K562 (cell line): ENCODE measurements at regions not wholly inside any gene's neighbourhood (a gene's known extent, or its start where the extent isn't known, plus 50 kb on each side); places are given as distances from the start of the nearest gene placed in this dataset.

Experiments used
- ATAC-seq: fragments of 200-7000 bp; cut with Tn5 transposase; 3 replicates; pipeline ENCODE4 v1.9.1; 2020; ENCODE audit warnings: moderate library complexity
- BruUV-seq: library from RNA; stranded (reverse); fragments of 400-500 nt; replicated peaks from 2 replicates; lab custom pipeline; 2021; lab: Mats Ljungman, UMichigan
- CTCF ChIA-PET: fragments of 300-600 bp; formaldehyde crosslinking; extraction: SDS; loops from one replicate; lab custom pipeline; 2021; ENCODE audit warnings: low intra/inter-chr PET ratio; lab: Yijun Ruan, JAX
- POLR2A ChIA-PET: fragments of 300-600, 350-650 bp; sonication (Branson Sonifier 250); formaldehyde crosslinking; extraction: SDS; loops from one replicate; lab custom pipeline; 2021; ENCODE audit warnings: antibody characterized with exemption, inconsistent platforms; lab: Yijun Ruan, JAX
- DNase-seq, 4 experiments: peaks; one replicate each; pipeline versions ENCODE4 v3.0.0 to v3.0.0-alpha.2; 2011 to 2018; ENCODE audit warnings: low spot score in 3 of 4, mixed read lengths in 3 of 4; ENCODE audit errors: extremely low read depth in 1 of 4
- FAIRE-seq: peaks from 2 replicates; lab custom pipeline; 2011; peaks lifted over from hg19 to GRCh38; lab: Jason Lieb, UNC
- H2AFZ ChIP-seq: 2 replicates; pipeline ENCODE4 v1.6.0; 2011; ENCODE audit warnings: low read depth, low read length, control low read depth, inconsistent platforms
- H3K27ac ChIP-seq: fragments of 200-600 bp; 3 replicates; pipeline ENCODE4 v1.8.0; 2011; ENCODE audit warnings: low read depth, mild to moderate bottlenecking, control low read depth, inconsistent platforms, low read length, moderate library complexity, mixed read lengths; ENCODE audit errors: extremely low read depth
- H3K27me3 ChIP-seq, 2 experiments: fragments of 300-600 bp in 1 of 2; 2 replicates in 1 of 2; 3 replicates in 1 of 2; pipeline versions ENCODE4 v1.6.0 to v1.8.0; 2011; ENCODE audit warnings: inconsistent platforms in 2 of 2, low read length in 2 of 2, mild to moderate bottlenecking in 1 of 2, mixed read lengths in 1 of 2, moderate library complexity in 1 of 2; ENCODE audit not compliant: control insufficient read depth in 2 of 2, insufficient read depth in 2 of 2
- H3K36me3 ChIP-seq: fragments of 300-600 bp; 3 replicates; pipeline ENCODE4 v1.8.0; 2011; ENCODE audit warnings: mild to moderate bottlenecking, low read length, inconsistent platforms; ENCODE audit not compliant: control insufficient read depth, insufficient read depth
- H3K4me1 ChIP-seq, 2 experiments: fragments of 200-600 bp in 1 of 2; replicated peaks in 1 of 2; 2 replicates in 1 of 2; 3 replicates in 1 of 2; pipeline versions ENCODE4 v1.5.1 to v1.8.0; 2011; ENCODE audit warnings: inconsistent platforms in 2 of 2, low read length in 2 of 2, mild to moderate bottlenecking in 1 of 2, mixed read lengths in 1 of 2, moderate library complexity in 1 of 2; ENCODE audit not compliant: control insufficient read depth in 2 of 2, insufficient read depth in 2 of 2
- H3K4me2 ChIP-seq: 2 replicates; pipeline ENCODE4 v1.6.1; 2011; ENCODE audit warnings: low read length, control low read depth, inconsistent platforms, mixed read lengths; ENCODE audit not compliant: insufficient read depth
- H3K4me3 ChIP-seq: fragments of 200-600 bp; sonication (generic), shearing (Covaris generic); 2 replicates; pipeline ENCODE4 v1.5.1; 2016; ENCODE audit warnings: control low read depth, inconsistent platforms
- H3K79me2 ChIP-seq: fragments of 200-600 bp; 3 replicates; pipeline ENCODE4 v1.8.0; 2011; ENCODE audit warnings: low read length, inconsistent platforms; ENCODE audit not compliant: control insufficient read depth, insufficient read depth
- H3K9ac ChIP-seq, 2 experiments: 2 replicates each; pipeline versions ENCODE4 v1.6.0 to v1.6.1; 2011; ENCODE audit warnings: low read depth in 2 of 2, low read length in 2 of 2, control low read depth in 1 of 2, inconsistent platforms in 1 of 2, mild to moderate bottlenecking in 1 of 2, mixed read lengths in 1 of 2; ENCODE audit not compliant: insufficient read depth in 1 of 2
- H3K9me1 ChIP-seq: one replicate; pipeline ENCODE4 v1.6.0; 2011; ENCODE audit warnings: inconsistent platforms, mild to moderate bottlenecking, low read length, moderate library complexity; ENCODE audit not compliant: control insufficient read depth, insufficient read depth
- H3K9me3 ChIP-seq: replicated peaks from 2 replicates; pipeline ENCODE4 v1.5.1; 2011; ENCODE audit warnings: low read depth, low read length, inconsistent platforms; ENCODE audit not compliant: control insufficient read depth, insufficient read depth
- H4K20me1 ChIP-seq: replicated peaks from 2 replicates; pipeline ENCODE4 v1.6.1; 2011; ENCODE audit warnings: low read length, inconsistent platforms, mixed read lengths; ENCODE audit not compliant: control insufficient read depth, insufficient read depth
- ATF4 ChIP-seq: fragments of 450-650 bp; formaldehyde crosslinking; IDR thresholded peaks from 2 replicates; pipeline ENCODE4 v1.4.0; 2022; ENCODE audit warnings: mild to moderate bottlenecking, moderate library complexity
- FOXA1 ChIP-seq: fragments of 450-650 bp; IDR thresholded peaks from 2 replicates; pipeline ENCODE4 v1.6.1; 2016; ENCODE audit warnings: mild to moderate bottlenecking, borderline replicate concordance
- GATAD2B ChIP-seq: fragments of 450-650 bp; IDR thresholded peaks from 2 replicates; pipeline ENCODE4 v1.6.1; 2017; ENCODE audit warnings: mild to moderate bottlenecking, borderline replicate concordance
- GTF2B ChIP-seq: IDR thresholded peaks from 2 replicates; pipeline ENCODE4 v1.6.1; 2011; ENCODE audit not compliant: insufficient read length; ENCODE audit errors: extremely low read depth
- MECOM ChIP-seq: fragments of 250-450 bp; sonication (Bioruptor Pico); IDR thresholded peaks from 2 replicates; pipeline ENCODE4 v1.8.0; 2022; ENCODE audit warnings: inconsistent platforms
- NFE2L1 ChIP-seq: fragments of 450-650 bp; IDR thresholded peaks from 2 replicates; pipeline ENCODE4 v1.6.1; 2016; ENCODE audit warnings: missing genetic modification characterization, low read depth, mild to moderate bottlenecking, missing compliant biosample characterization, moderate library complexity, borderline replicate concordance
- ZNF23 ChIP-seq: fragments of 250-450 bp; sonication (Bioruptor Pico); IDR thresholded peaks from 2 replicates; pipeline ENCODE4 v1.4.0; 2020; ENCODE audit warnings: mild to moderate bottlenecking
- WGBS: fragments of 100-300 bp; shearing (Covaris generic); methylation state at CpG from one replicate; pipeline ENCODE4 v1.1.6; 2016; ENCODE audit warnings: low coverage, mixed read lengths; ENCODE audit not compliant: insufficient coverage; ENCODE audit errors: missing lambda C conversion rate; 5-methylcytosine and 5-hydroxymethylcytosine counted together
- in situ Hi-C: fragments of 300-500 bp; cut with MboI; formaldehyde crosslinking; loops from 4 replicates; pipeline ENCODE4 v1.15.0; 2018; ENCODE audit warnings: inconsistent platforms, mixed read lengths
- intact Hi-C: fragments of 100-400 bp; cut with micrococcal nuclease; formaldehyde crosslinking; loops from 2 replicates; pipeline ENCODE4 v1.14.2; 2022
- TF ChIP-seq, protein P1 (sequence below): sonication (generic); formaldehyde crosslinking; IDR thresholded peaks from 2 replicates; pipeline ENCODE4 v1.8.1; 2023; ENCODE audit warnings: mild to moderate bottlenecking, missing genetic modification reagents
- TF ChIP-seq, protein P2 (sequence below): sonication (generic); formaldehyde crosslinking; IDR thresholded peaks from 2 replicates; pipeline ENCODE4 v1.8.1; 2023; ENCODE audit warnings: mild to moderate bottlenecking, missing genetic modification reagents
- TF ChIP-seq, protein P3 (sequence below): conservative IDR thresholded peaks from 2 replicates; pipeline ENCODE4 v1.6.1; 2011; ENCODE audit warnings: low read depth, mild to moderate bottlenecking, low read length; ENCODE audit not compliant: control insufficient read depth

GRCh38 chr2:100629309-100629708, 66.5 kb downstream of the PDCL3 start:
- Histone ChIP-seq H3K27ac (no peak overlapping the region), H3K4me3 (no peak overlapping the region), H3K4me1 (no peaks in the 10 kb centered on the region; a peak in 1 of 5 replicates), H3K9me3 (no peaks in the 10 kb centered on the region), H4K20me1 (no peaks in the 10 kb centered on the region), H3K27me3 (peaks cover 18 to 61% of the 10 kb centered on the region in 2 experiments), H3K4me2 (no peak overlapping the region), H2AFZ (no peak overlapping the region), H3K79me2 (no peaks in the 10 kb centered on the region), H3K9ac (no peak overlapping the region), H3K36me3 (no peaks in the 10 kb centered on the region), H3K9me1 (no peaks in the 10 kb centered on the region)
- no peak for FAIRE-seq
- ChIA-PET POLR2A (no interaction called here), CTCF (no interaction called here)
- intact Hi-C loops (no loop called here), in situ Hi-C loops (no loop called here)
- 7% methylated on average over 2 of the region's 5 CpGs for WGBS
- no peak for DNase-seq
- TF ChIP-seq, protein P1, sequence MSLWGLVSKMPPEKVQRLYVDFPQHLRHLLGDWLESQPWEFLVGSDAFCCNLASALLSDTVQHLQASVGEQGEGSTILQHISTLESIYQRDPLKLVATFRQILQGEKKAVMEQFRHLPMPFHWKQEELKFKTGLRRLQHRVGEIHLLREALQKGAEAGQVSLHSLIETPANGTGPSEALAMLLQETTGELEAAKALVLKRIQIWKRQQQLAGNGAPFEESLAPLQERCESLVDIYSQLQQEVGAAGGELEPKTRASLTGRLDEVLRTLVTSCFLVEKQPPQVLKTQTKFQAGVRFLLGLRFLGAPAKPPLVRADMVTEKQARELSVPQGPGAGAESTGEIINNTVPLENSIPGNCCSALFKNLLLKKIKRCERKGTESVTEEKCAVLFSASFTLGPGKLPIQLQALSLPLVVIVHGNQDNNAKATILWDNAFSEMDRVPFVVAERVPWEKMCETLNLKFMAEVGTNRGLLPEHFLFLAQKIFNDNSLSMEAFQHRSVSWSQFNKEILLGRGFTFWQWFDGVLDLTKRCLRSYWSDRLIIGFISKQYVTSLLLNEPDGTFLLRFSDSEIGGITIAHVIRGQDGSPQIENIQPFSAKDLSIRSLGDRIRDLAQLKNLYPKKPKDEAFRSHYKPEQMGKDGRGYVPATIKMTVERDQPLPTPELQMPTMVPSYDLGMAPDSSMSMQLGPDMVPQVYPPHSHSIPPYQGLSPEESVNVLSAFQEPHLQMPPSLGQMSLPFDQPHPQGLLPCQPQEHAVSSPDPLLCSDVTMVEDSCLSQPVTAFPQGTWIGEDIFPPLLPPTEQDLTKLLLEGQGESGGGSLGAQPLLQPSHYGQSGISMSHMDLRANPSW (CRISPR knock-in tag): no peak
- TF ChIP-seq MECOM (CRISPR knock-in tag) (no peak), ZNF23 (CRISPR knock-in tag) (no peak), GATAD2B (no peak), ATF4 (no peak), NFE2L1 (no peak), FOXA1 (no peak), GTF2B (no peak)
- TF ChIP-seq, protein P2, sequence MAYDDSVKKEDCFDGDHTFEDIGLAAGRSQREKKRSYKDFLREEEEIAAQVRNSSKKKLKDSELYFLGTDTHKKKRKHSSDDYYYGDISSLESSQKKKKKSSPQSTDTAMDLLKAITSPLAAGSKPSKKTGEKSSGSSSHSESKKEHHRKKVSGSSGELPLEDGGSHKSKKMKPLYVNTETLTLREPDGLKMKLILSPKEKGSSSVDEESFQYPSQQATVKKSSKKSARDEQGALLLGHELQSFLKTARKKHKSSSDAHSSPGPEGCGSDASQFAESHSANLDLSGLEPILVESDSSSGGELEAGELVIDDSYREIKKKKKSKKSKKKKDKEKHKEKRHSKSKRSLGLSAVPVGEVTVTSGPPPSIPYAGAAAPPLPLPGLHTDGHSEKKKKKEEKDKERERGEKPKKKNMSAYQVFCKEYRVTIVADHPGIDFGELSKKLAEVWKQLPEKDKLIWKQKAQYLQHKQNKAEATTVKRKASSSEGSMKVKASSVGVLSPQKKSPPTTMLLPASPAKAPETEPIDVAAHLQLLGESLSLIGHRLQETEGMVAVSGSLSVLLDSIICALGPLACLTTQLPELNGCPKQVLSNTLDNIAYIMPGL (CRISPR knock-in tag): no peak
- TF ChIP-seq, protein P3, sequence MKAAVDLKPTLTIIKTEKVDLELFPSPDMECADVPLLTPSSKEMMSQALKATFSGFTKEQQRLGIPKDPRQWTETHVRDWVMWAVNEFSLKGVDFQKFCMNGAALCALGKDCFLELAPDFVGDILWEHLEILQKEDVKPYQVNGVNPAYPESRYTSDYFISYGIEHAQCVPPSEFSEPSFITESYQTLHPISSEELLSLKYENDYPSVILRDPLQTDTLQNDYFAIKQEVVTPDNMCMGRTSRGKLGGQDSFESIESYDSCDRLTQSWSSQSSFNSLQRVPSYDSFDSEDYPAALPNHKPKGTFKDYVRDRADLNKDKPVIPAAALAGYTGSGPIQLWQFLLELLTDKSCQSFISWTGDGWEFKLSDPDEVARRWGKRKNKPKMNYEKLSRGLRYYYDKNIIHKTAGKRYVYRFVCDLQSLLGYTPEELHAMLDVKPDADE: no peak
- no TSS peak for BruUV-seq
- no peak for ATAC-seq
